Esophagus muscularis mucosa (tissue), 4 donors: ENCODE measurements at regions not wholly inside any gene's neighbourhood (a gene's known extent, or its start where the extent isn't known, plus 50 kb on each side); places are given as distances from the start of the nearest gene placed in this dataset.

Source experiments
- EP300 ChIP-seq: sonication (generic); formaldehyde crosslinking; IDR thresholded peaks from one replicate; pipeline ENCODE4 v1.6.1; 2017; ENCODE audit warnings: antibody characterized with exemption
- POLR2A ChIP-seq: fragments of 450-650 bp; IDR thresholded peaks from one replicate; pipeline ENCODE4 v1.6.1; 2017; ENCODE audit warnings: antibody characterized with exemption, moderate library complexity, mild to moderate bottlenecking, low read depth
- POLR2AphosphoS5 ChIP-seq, 2 donors: sonication (generic); formaldehyde crosslinking; IDR thresholded peaks; one replicate each; pipeline ENCODE4 v1.6.1; 2017; ENCODE audit warnings: antibody characterized with exemption in 2 of 2
- TF ChIP-seq, protein P1 (sequence below), 3 experiments: fragments of 200-600 bp in 2 of 3; fragments of 450-650 bp in 1 of 3; sonication (generic) in 2 of 3; IDR thresholded peaks; one replicate each; pipeline ENCODE4 v1.5.1; 2017 to 2019; ENCODE audit warnings: antibody characterized with exemption in 3 of 3, mild to moderate bottlenecking in 2 of 3, moderate library complexity in 1 of 3

DNA sequence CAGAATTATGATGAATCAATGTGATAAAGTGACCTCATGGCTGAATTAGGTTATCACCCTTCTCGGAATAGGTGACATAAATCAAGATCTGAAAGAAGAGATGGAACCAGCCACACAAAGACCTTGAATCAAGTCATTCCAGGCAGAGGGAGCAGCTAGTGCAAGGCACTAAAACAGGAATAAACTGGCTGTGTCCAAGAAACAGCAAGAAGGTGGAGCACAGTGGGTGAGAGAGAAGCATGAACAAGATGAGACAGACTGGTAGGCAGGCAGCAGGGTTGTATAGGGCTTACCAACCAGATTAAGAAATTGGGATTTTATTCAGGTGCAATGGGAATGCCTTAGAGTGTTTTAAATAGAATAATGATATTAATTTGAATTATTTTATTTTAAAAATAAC is 470.3 kb downstream of the PCDH20 start:
- TF ChIP-seq POLR2A, result no peak
- TF ChIP-seq, protein P1, sequence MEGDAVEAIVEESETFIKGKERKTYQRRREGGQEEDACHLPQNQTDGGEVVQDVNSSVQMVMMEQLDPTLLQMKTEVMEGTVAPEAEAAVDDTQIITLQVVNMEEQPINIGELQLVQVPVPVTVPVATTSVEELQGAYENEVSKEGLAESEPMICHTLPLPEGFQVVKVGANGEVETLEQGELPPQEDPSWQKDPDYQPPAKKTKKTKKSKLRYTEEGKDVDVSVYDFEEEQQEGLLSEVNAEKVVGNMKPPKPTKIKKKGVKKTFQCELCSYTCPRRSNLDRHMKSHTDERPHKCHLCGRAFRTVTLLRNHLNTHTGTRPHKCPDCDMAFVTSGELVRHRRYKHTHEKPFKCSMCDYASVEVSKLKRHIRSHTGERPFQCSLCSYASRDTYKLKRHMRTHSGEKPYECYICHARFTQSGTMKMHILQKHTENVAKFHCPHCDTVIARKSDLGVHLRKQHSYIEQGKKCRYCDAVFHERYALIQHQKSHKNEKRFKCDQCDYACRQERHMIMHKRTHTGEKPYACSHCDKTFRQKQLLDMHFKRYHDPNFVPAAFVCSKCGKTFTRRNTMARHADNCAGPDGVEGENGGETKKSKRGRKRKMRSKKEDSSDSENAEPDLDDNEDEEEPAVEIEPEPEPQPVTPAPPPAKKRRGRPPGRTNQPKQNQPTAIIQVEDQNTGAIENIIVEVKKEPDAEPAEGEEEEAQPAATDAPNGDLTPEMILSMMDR (IDR thresholded peaks at IDR 0.05), result no peak
- TF ChIP-seq POLR2AphosphoS5 (IDR thresholded peaks at IDR 0.05), result no peak
- TF ChIP-seq EP300, result no peak
